H1 (cell line): ENCODE measurements at regions not wholly inside any gene's neighbourhood (a gene's known extent, or its start where the extent isn't known, plus 50 kb on each side); places are given as distances from the start of the nearest gene placed in this dataset.

Experiments
- CTCF ChIA-PET: fragments of 300-600 bp; sonication (Branson Sonifier 250); formaldehyde crosslinking; loops from one replicate; lab custom pipeline; 2021; ENCODE audit not compliant: partially characterized antibody; lab: Charles Lee
- POLR2A ChIA-PET: fragments of 300-600 bp; sonication (Branson Sonifier 250); formaldehyde crosslinking; loops from one replicate; lab custom pipeline; 2021; ENCODE audit warnings: inconsistent platforms; ENCODE audit not compliant: partially characterized antibody; lab: Charles Lee
- DNase-seq, 2 experiments: peaks; one replicate each; pipeline versions ENCODE4 v3.0.0 to v3.0.0-alpha.2; 2010 to 2022; ENCODE audit warnings: low spot score in 2 of 2, low read depth in 1 of 2, mixed read lengths in 1 of 2
- FAIRE-seq: peaks from 2 replicates; lab custom pipeline; 2011; peaks lifted over from hg19 to GRCh38; lab: Jason Lieb, UNC
- H2AFZ ChIP-seq: 2 replicates; pipeline ENCODE4 v1.8.1; 2012; ENCODE audit warnings: low read length, inconsistent platforms
- H2AK5ac ChIP-seq: 2 replicates; pipeline ENCODE4 v1.6.1; 2013; ENCODE audit warnings: low read depth, low read length
- H2BK120ac ChIP-seq: replicated peaks from 2 replicates; pipeline ENCODE3; 2013; ENCODE audit warnings: low read depth, low read length, inconsistent platforms
- H2BK12ac ChIP-seq: 2 replicates; pipeline ENCODE4 v1.6.1; 2013; ENCODE audit warnings: low read depth, low read length
- H2BK15ac ChIP-seq: 2 replicates; pipeline ENCODE4 v1.6.1; 2013; ENCODE audit warnings: low read length
- H2BK20ac ChIP-seq: 2 replicates; pipeline ENCODE4 v1.6.1; 2013; ENCODE audit warnings: low read length
- H2BK5ac ChIP-seq: 2 replicates; pipeline ENCODE4 v1.6.1; 2013; ENCODE audit warnings: low read depth, low read length
- H3K14ac ChIP-seq: 2 replicates; pipeline ENCODE4 v1.6.1; 2013; ENCODE audit warnings: inconsistent platforms; ENCODE audit not compliant: insufficient read length
- H3K18ac ChIP-seq: 2 replicates; pipeline ENCODE4 v1.6.1; 2013; ENCODE audit warnings: low read length; ENCODE audit errors: extremely low read depth
- H3K23ac ChIP-seq: 2 replicates; pipeline ENCODE4 v1.6.1; 2013; ENCODE audit warnings: inconsistent platforms; ENCODE audit not compliant: insufficient read length
- H3K23me2 ChIP-seq: 2 replicates; pipeline ENCODE4 v1.6.1; 2013; ENCODE audit warnings: low read depth, low read length
- H3K27ac ChIP-seq: 2 replicates; pipeline ENCODE4 v1.6.1; 2011; ENCODE audit warnings: low read depth, low read length, inconsistent platforms
- H3K27me3 ChIP-seq, 4 experiments: replicated peaks in 1 of 4; 1 replicate in 1 of 4; 2 replicates in 3 of 4; pipeline versions ENCODE4 v1.6.1 to v1.8.1; 2011 to 2013; ENCODE audit warnings: low read length in 3 of 4, mild to moderate bottlenecking in 3 of 4, inconsistent platforms in 2 of 4, mixed read lengths in 2 of 4, moderate library complexity in 1 of 4; ENCODE audit not compliant: control insufficient read depth in 3 of 4, insufficient read depth in 3 of 4; ENCODE audit errors: extremely low read depth in 1 of 4
- H3K36me3 ChIP-seq, 4 experiments: 2 replicates each; pipeline versions ENCODE4 v1.6.1 to v1.8.1; 2011 to 2013; ENCODE audit warnings: mild to moderate bottlenecking in 4 of 4, low read length in 3 of 4, moderate library complexity in 2 of 4, control low read depth in 1 of 4, inconsistent platforms in 1 of 4; ENCODE audit not compliant: insufficient read depth in 4 of 4, control insufficient read depth in 2 of 4
- H3K4ac ChIP-seq: replicated peaks from 2 replicates; pipeline ENCODE3; 2013; ENCODE audit warnings: low read length, low read depth, mixed read lengths, inconsistent platforms; ENCODE audit not compliant: insufficient read length
- H3K4me1 ChIP-seq, 4 experiments: replicated peaks in 1 of 4; 1 replicate in 1 of 4; 2 replicates in 3 of 4; pipeline versions ENCODE4 v1.6.1 to v1.8.1; 2011 to 2013; ENCODE audit warnings: low read length in 3 of 4, inconsistent platforms in 2 of 4, mixed read lengths in 1 of 4; ENCODE audit not compliant: insufficient read depth in 4 of 4, control insufficient read depth in 3 of 4
- H3K4me2 ChIP-seq, 2 experiments: 2 replicates each; pipeline versions ENCODE4 v1.6.1 to v1.8.1; 2011 to 2013; ENCODE audit warnings: low read depth in 2 of 2, low read length in 2 of 2, control low read depth in 1 of 2, inconsistent platforms in 1 of 2, mild to moderate bottlenecking in 1 of 2; ENCODE audit not compliant: insufficient read depth in 1 of 2
- H3K4me3 ChIP-seq, 4 experiments: fragments of 200-600, 300-600 bp in 1 of 4; sonication (generic), shearing (Covaris generic), sonication (Bioruptor Twin) in 1 of 4; 2 replicates each; pipeline versions ENCODE4 v1.5.1 to v1.8.1; 2011 to 2016; ENCODE audit warnings: low read length in 4 of 4, low read depth in 3 of 4, control low read depth in 2 of 4, inconsistent platforms in 2 of 4, mild to moderate bottlenecking in 2 of 4, mixed read lengths in 1 of 4, moderate library complexity in 1 of 4; ENCODE audit not compliant: insufficient read depth in 2 of 4; ENCODE audit errors: extremely low read depth in 1 of 4
- H3K56ac ChIP-seq: replicated peaks from 2 replicates; pipeline ENCODE3; 2013; ENCODE audit warnings: low read depth, mild to moderate bottlenecking, mixed read lengths, low read length, inconsistent platforms; ENCODE audit not compliant: insufficient read length
- H3K79me1 ChIP-seq: 2 replicates; pipeline ENCODE4 v1.6.1; 2013; ENCODE audit warnings: low read depth, low read length, control low read depth
- H3K79me2 ChIP-seq, 2 experiments: 2 replicates each; pipeline versions ENCODE4 v1.6.1 to v1.8.1; 2012 to 2013; ENCODE audit warnings: low read length in 2 of 2, mild to moderate bottlenecking in 2 of 2, inconsistent platforms in 1 of 2; ENCODE audit not compliant: insufficient read depth in 2 of 2, control insufficient read depth in 1 of 2
- H3K9ac ChIP-seq, 4 experiments: replicated peaks in 1 of 4; 1 replicate in 1 of 4; 2 replicates in 3 of 4; pipeline versions ENCODE4 v1.6.1 to v1.8.1; 2011 to 2013; ENCODE audit warnings: low read depth in 3 of 4, low read length in 3 of 4, control low read depth in 2 of 4, mild to moderate bottlenecking in 2 of 4, moderate library complexity in 2 of 4, inconsistent platforms in 1 of 4; ENCODE audit errors: extremely low read depth in 1 of 4
- H3K9me3 ChIP-seq, 2 experiments: 2 replicates each; pipeline versions ENCODE4 v1.6.1 to v1.8.1; 2012 to 2013; ENCODE audit warnings: mild to moderate bottlenecking in 2 of 2, moderate library complexity in 2 of 2, control low read depth in 1 of 2, inconsistent platforms in 1 of 2, low read depth in 1 of 2, low read length in 1 of 2, mixed read lengths in 1 of 2; ENCODE audit not compliant: insufficient read depth in 2 of 2
- H4K20me1 ChIP-seq, 2 experiments: replicated peaks in 1 of 2; 2 replicates each; pipeline versions ENCODE3 to v1.8.1; 2011 to 2013; ENCODE audit warnings: inconsistent platforms in 2 of 2, low read length in 2 of 2, mild to moderate bottlenecking in 1 of 2; ENCODE audit not compliant: insufficient read depth in 2 of 2, control insufficient read depth in 1 of 2
- H4K5ac ChIP-seq: 2 replicates; pipeline ENCODE4 v1.6.1; 2013; ENCODE audit warnings: low read length, low read depth, mixed read lengths, inconsistent platforms; ENCODE audit not compliant: insufficient read length
- H4K8ac ChIP-seq: 2 replicates; pipeline ENCODE4 v1.8.0; 2013; ENCODE audit warnings: mild to moderate bottlenecking, moderate library complexity, low read length, inconsistent platforms; ENCODE audit not compliant: insufficient read depth; ENCODE audit errors: extremely low read depth
- H4K91ac ChIP-seq: replicated peaks from 2 replicates; pipeline ENCODE3; 2013; ENCODE audit warnings: low read length, mixed read lengths, inconsistent platforms; ENCODE audit not compliant: insufficient read length
- EGR1 ChIP-seq: IDR thresholded peaks from 2 replicates; pipeline ENCODE4 v1.6.1; 2011; ENCODE audit warnings: low read depth, low read length, borderline replicate concordance
- KDM4A ChIP-seq: IDR thresholded peaks from one replicate; pipeline ENCODE4 v1.7.1; 2012; ENCODE audit warnings: low read depth, mild to moderate bottlenecking, moderate library complexity, low read length, inconsistent platforms; ENCODE audit not compliant: severe bottlenecking
- NRF1 ChIP-seq: IDR thresholded peaks from 2 replicates; pipeline ENCODE4 v1.6.1; 2011; ENCODE audit warnings: mild to moderate bottlenecking, low read depth, low read length, improper control_type of control experiment
- RAD21 ChIP-seq, 2 experiments: IDR thresholded peaks in 1 of 2; conservative IDR thresholded peaks in 1 of 2; 2 replicates each; pipeline ENCODE4 v1.6.1; 2011; ENCODE audit warnings: low read depth in 2 of 2, low read length in 2 of 2, improper control_type of control experiment in 1 of 2, inconsistent platforms in 1 of 2, mild to moderate bottlenecking in 1 of 2, moderate library complexity in 1 of 2
- SP1 ChIP-seq: IDR thresholded peaks from 2 replicates; pipeline ENCODE4 v1.6.1; 2011; ENCODE audit warnings: low read depth, low read length
- TEAD4 ChIP-seq: IDR thresholded peaks from 2 replicates; pipeline ENCODE4 v1.6.1; 2012; ENCODE audit warnings: low read depth, low read length, inconsistent platforms, mixed read lengths
- ZNF274 ChIP-seq: IDR thresholded peaks from 2 replicates; pipeline ENCODE4 v1.7.0; 2012; ENCODE audit warnings: low read length, borderline replicate concordance; ENCODE audit errors: extremely low read depth
- WGBS, 2 experiments: shearing (Covaris generic) in 1 of 2; methylation state at CpG; one replicate each; pipeline versions ENCODE4 v1.1.6 to v1.1.7; 2013 to 2015; ENCODE audit warnings: low lambda C conversion rate in 2 of 2, mixed read lengths in 2 of 2, inconsistent platforms in 1 of 2, low coverage in 1 of 2, missing lambda C conversion rate in 1 of 2; ENCODE audit not compliant: insufficient replicate concordance in 2 of 2, insufficient coverage in 1 of 2, insufficient read length in 1 of 2; ENCODE audit errors: extremely low coverage in 1 of 2, missing lambda C conversion rate in 1 of 2; 5-methylcytosine and 5-hydroxymethylcytosine counted together
- TF ChIP-seq, protein P1 (sequence below), 3 experiments: IDR thresholded peaks; 1 replicate in 2 of 3; 2 replicates in 1 of 3; pipeline versions ENCODE4 v1.5.1 to v1.6.1; 2011; ENCODE audit warnings: low read length in 3 of 3, mild to moderate bottlenecking in 3 of 3, inconsistent platforms in 2 of 3, low read depth in 1 of 3, moderate library complexity in 1 of 3; ENCODE audit not compliant: insufficient read depth in 1 of 3; ENCODE audit errors: control extremely low read depth in 1 of 3

DNA sequence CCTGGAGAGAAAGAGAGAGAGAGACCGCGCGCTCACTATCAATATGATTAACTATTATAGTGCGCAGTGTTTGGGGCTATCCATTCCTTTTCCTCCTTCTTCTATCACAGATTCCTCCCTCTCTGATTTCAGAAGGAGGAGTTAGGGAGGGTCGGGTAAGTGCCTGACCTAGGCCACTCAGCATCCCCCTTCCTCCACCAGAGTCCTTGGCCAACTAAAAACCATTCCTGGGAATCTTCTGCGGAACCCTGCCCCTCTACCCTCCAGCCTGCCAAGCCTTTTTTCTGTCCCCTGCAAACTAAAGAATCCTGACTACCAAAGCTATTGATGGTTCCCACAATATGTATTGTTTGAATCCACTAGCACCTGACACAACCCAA lies 256.2 kb upstream of the NFE2L3 start:
- 6% methylated on average over 6 of the region's 6 CpGs; no CpG with 5 or more reads in 1 of the 2 experiments for WGBS, 2 experiments
- peaks cover 3% of the 10 kb centered on the region; the same call in 1 of the 2 replicates for H3K23me2 ChIP-seq
- DNase-seq (no peak), FAIRE-seq (peak; percentile 50)
- ChIA-PET CTCF (interaction anchor here (0.6 to 6.4 kb wide), 25 partner anchors 9 to 480 kb away, joined by 3 to 96 read pairs (median 4); partner anchors contain the start of gene NFE2L3), POLR2A (interaction anchor here (1.2 to 3.4 kb wide), 7 partner anchors 52 to 305 kb away, joined by 3 to 19 read pairs (median 7); partner anchors contain the start of genes CBX3 and HNRNPA2B1)
- no peak overlapping the region for H3K27ac ChIP-seq
- no peaks in the 10 kb centered on the region for H4K20me1 ChIP-seq
- H3K4me3 ChIP-seq: peak overlapping the region; percentile 54 to 76 (median 62)
- H3K27me3 ChIP-seq: no peaks in the 10 kb centered on the region
- no peak overlapping the region for H3K23ac ChIP-seq
- no peak overlapping the region for H2BK12ac ChIP-seq
- H2BK20ac ChIP-seq: no peak overlapping the region
- H3K56ac ChIP-seq: peak overlapping the region; percentile 24
- no peak overlapping the region for H2BK5ac ChIP-seq
- H2BK120ac ChIP-seq: no peak overlapping the region
- no peak overlapping the region for H3K18ac ChIP-seq
- no peaks in the 10 kb centered on the region for H3K79me2 ChIP-seq
- no peak overlapping the region for H3K14ac ChIP-seq
- H3K36me3 ChIP-seq: no peaks in the 10 kb centered on the region
- H3K4ac ChIP-seq: no peak overlapping the region
- H4K91ac ChIP-seq: no peak overlapping the region
- H2BK15ac ChIP-seq: no peak overlapping the region
- peak overlapping the region; percentile 37; the same call in 1 of the 2 replicates for H2AFZ ChIP-seq
- H3K9me3 ChIP-seq: no peaks in the 10 kb centered on the region
- H3K79me1 ChIP-seq: no peaks in the 10 kb centered on the region
- H3K4me2 ChIP-seq: peak overlapping the region; percentile 75 to 81
- TF ChIP-seq, protein P1, sequence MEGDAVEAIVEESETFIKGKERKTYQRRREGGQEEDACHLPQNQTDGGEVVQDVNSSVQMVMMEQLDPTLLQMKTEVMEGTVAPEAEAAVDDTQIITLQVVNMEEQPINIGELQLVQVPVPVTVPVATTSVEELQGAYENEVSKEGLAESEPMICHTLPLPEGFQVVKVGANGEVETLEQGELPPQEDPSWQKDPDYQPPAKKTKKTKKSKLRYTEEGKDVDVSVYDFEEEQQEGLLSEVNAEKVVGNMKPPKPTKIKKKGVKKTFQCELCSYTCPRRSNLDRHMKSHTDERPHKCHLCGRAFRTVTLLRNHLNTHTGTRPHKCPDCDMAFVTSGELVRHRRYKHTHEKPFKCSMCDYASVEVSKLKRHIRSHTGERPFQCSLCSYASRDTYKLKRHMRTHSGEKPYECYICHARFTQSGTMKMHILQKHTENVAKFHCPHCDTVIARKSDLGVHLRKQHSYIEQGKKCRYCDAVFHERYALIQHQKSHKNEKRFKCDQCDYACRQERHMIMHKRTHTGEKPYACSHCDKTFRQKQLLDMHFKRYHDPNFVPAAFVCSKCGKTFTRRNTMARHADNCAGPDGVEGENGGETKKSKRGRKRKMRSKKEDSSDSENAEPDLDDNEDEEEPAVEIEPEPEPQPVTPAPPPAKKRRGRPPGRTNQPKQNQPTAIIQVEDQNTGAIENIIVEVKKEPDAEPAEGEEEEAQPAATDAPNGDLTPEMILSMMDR (IDR thresholded peaks at IDR 0.05; ENCODE audit: control extremely low read depth in 1 of 3, insufficient read depth in 1 of 3, low read depth in 1 of 3, low read length in 3 of 3): no peak
- TF ChIP-seq KDM4A: peak; percentile 41
- TF ChIP-seq RAD21 (IDR thresholded peaks at IDR 0.05 in 1 of 2, conservative IDR thresholded peaks at IDR 0.05 in 1 of 2; ENCODE audit: low read depth in 2 of 2, low read length in 2 of 2): peak; percentile 7 to 9; a peak in 1 of 4 replicates
- TF ChIP-seq SP1: peak; percentile 46; the same call in 1 of the 2 replicates
- TF ChIP-seq ZNF274: no peak
- TF ChIP-seq TEAD4: 0 out of 2 replicates have a peak, but pooled peaks have one; percentile 4
- peak; percentile 43; the same call in 1 of the 2 replicates for TF ChIP-seq EGR1
- no peak for TF ChIP-seq NRF1
- TF ChIP-seq, all 59 proteins: peak for 5
- Histone ChIP-seq H4K8ac (no peak overlapping the region), H2AK5ac (no peak overlapping the region), H3K4me1 (peaks cover 0 to 7% (median 2%) of the 10 kb centered on the region in 4 experiments; a peak in 3 of 7 replicates), H4K5ac (no peak overlapping the region), H3K9ac (peak overlapping the region in 1 of 4 experiments; percentile 25; a peak in 1 of 7 replicates)
